Middle frontal gyrus (tissue), 1 donor: ENCODE measurements at regions not wholly inside any gene's neighbourhood (a gene's known extent, or its start where the extent isn't known, plus 50 kb on each side); places are given as distances from the start of the nearest gene placed in this dataset.

Source experiments
- DNase-seq: peaks from one replicate; pipeline ENCODE4 v3.0.0-alpha.2; 2015; ENCODE audit warnings: low spot score; ENCODE audit errors: extremely low spot score

GRCh38 chr1:208834381-208835096 is 590.4 kb upstream of the PLXNA2 start:
- DNase-seq, result no peak

- no peak for DNase-seq
These were observed 590.9 kb upstream of the PLXNA2 start for GRCh38 chr1:208835097-208835463.

GRCh38 chr1:208835781-208836180 is 591.6 kb upstream of the PLXNA2 start:
- no peak for DNase-seq

GRCh38 chr1:208837242-208837641 is 593.1 kb upstream of the PLXNA2 start:
- no peak for DNase-seq

- no peak for DNase-seq
These were observed 597.3 kb upstream of the PLXNA2 start for GRCh38 chr1:208841436-208841835.

GRCh38 chr1:208842451-208842850 is 598.3 kb upstream of the PLXNA2 start:
- DNase-seq, result no peak

GRCh38 chr1:208844158-208844557 is 600.0 kb upstream of the PLXNA2 start:
- no peak for DNase-seq

GRCh38 chr1:208848854-208849253 is 604.7 kb upstream of the PLXNA2 start:
- no peak for DNase-seq

- no peak for DNase-seq
These were observed 606.3 kb upstream of the PLXNA2 start for GRCh38 chr1:208850442-208850841.

GRCh38 chr1:208851366-208851765 is 607.2 kb upstream of the PLXNA2 start:
- no peak for DNase-seq

- no peak for DNase-seq
These were observed 608.7 kb upstream of the PLXNA2 start for GRCh38 chr1:208852911-208853310.

- no peak for DNase-seq
These were observed 611.2 kb upstream of the PLXNA2 start for GRCh38 chr1:208855403-208855802.

- DNase-seq, result no peak
These were observed 613.3 kb upstream of the PLXNA2 start for GRCh38 chr1:208857465-208857864.

GRCh38 chr1:208858738-208859137 is 614.6 kb upstream of the PLXNA2 start:
- no peak for DNase-seq

- no peak for DNase-seq
These were observed 620.3 kb upstream of the PLXNA2 start for GRCh38 chr1:208864366-208864965.

- DNase-seq, result no peak
These were observed 622.3 kb upstream of the PLXNA2 start for GRCh38 chr1:208866386-208866955.

GRCh38 chr1:208868554-208868953 is 624.4 kb upstream of the PLXNA2 start:
- no peak for DNase-seq

- no peak for DNase-seq
These were observed 630.7 kb upstream of the PLXNA2 start for GRCh38 chr1:208874915-208875314.

GRCh38 chr1:208879022-208879421 is 634.8 kb upstream of the PLXNA2 start:
- DNase-seq, result no peak

- DNase-seq, result no peak
These were observed 636.4 kb upstream of the PLXNA2 start for GRCh38 chr1:208880433-208881100.

- DNase-seq, result no peak
These were observed 640.9 kb upstream of the PLXNA2 start for GRCh38 chr1:208885060-208885459.

- DNase-seq, result no peak
These were observed 641.5 kb upstream of the PLXNA2 start for GRCh38 chr1:208885650-208886049.
